MM.1S (cell line): ENCODE measurements at regions not wholly inside any gene's neighbourhood (a gene's known extent, or its start where the extent isn't known, plus 50 kb on each side); places are given as distances from the start of the nearest gene placed in this dataset.

ENCODE experiments used
- CTCF ChIP-seq: fragments of 300-600 bp; sonication (generic); IDR thresholded peaks from 2 replicates; pipeline ENCODE4 v1.5.1; 2016; ENCODE audit warnings: antibody characterized with exemption, low read length, mixed read lengths
- EZH2 ChIP-seq: fragments of 300-600 bp; sonication (generic); optimal IDR thresholded peaks from 2 replicates; pipeline ENCODE3; 2017; ENCODE audit warnings: low read depth, mild to moderate bottlenecking, antibody characterized with exemption, low read length, mixed read lengths
- EZH2phosphoT487 ChIP-seq: fragments of 300-600 bp; sonication (generic); IDR thresholded peaks from 2 replicates; pipeline ENCODE4 v1.6.1; 2018; ENCODE audit warnings: antibody characterized with exemption, low read length

GRCh38 chr12:63079791-63080502, 71.1 kb downstream of the AVPR1A start:
- TF ChIP-seq CTCF (no peak), EZH2 (no peak), EZH2phosphoT487 (no peak)
